Lung microvascular endothelial cell (primary cell): ENCODE measurements at regions not wholly inside any gene's neighbourhood (a gene's known extent, or its start where the extent isn't known, plus 50 kb on each side); places are given as distances from the start of the nearest gene placed in this dataset.

Experiments used
- DNase-seq, 2 donors: peaks; one replicate each; pipeline versions ENCODE4 v3.0.0 to v3.0.0-alpha.2; 2010; ENCODE audit warnings: low read depth in 2 of 2

DNA sequence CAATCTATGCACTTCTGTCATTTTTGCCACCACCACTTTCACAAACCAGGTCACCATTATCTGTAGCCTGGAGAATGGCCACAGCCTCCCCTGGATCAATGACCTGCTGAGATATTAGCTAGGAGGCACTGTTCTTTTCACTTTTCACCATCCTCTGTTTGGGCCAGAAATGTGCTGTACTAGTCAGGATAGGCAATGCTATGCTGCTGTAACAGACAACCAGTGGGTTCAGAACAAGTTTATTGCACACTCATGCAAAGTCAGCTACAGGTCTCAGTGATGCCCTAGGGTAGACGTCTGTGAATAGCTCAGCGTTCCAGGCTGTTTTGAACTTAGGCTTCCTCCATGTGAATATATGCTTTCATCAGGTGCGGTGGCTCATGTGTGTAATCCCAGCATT, 231.5 kb downstream of the SUDS3 start:
- no peak for DNase-seq

DNA sequence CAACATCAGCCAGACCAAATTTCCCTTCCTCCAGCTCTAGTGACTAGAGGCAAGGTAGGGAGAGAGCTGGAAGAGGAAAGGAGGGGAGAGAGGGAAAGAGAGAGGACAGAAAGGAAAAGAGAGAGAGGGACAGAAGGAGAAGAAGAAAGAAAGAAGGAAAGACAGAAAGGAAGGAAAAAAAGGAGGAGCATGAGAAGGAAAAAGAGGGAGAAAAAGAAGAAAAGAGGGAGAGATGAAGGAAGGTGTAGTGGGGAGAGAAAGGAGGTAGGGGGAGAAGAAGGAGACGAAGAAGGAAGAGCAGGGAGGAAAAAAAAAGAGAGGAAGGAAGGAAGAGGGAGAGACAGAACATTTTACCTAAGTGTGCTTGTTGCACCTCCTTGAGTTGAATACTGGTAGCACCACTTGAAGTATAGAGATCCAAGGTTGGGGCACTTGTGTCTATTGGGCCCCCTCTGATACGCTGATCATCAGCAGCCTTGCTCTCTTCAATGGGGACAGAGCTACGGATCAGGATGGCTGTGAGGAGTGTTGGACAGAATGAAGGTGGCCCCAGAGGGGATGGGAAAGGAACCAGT, 232.5 kb downstream of the SUDS3 start:
- DNase-seq: no peak

DNA sequence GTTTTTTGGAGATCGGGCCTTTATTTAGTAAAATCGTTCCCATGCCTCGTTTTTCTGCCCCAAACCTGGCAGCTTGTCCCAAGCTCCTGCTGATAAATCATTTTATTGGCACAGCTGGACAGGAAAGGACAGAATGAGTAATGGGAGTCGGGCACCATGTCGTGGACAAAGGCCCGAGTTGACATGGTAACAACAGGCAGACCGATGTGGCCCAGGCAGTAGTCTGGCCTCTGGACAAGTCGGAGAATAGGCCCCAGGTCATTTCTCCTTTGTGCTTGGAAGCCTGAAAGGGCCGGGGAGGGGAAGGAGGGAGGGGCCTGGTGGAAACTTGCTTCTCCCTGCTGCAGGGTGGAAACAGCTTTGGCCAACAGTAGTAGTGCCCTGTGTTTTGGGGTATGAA, 234.9 kb downstream of the SUDS3 start:
- peak; percentile 4 to 26 for DNase-seq

DNA sequence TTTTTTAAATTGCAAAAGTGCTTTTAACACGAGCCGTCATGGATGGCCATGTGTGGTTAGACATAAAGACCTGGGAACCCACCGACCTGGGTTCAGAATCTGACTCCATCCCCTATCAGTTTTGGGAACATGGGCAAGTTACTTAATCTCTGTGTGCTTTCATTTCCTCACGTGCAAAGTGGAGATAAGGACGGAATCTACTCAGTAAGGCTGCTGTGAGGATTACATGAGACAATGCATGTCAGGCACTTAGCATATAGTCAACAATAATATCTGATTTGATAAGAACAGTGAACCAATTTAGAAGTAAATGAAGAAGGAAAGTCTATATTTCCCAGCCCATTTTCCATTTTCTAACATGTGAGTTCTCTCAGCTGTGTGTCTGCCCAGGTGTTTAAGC, 235.4 kb downstream of the SUDS3 start:
- DNase-seq: no peak

DNA sequence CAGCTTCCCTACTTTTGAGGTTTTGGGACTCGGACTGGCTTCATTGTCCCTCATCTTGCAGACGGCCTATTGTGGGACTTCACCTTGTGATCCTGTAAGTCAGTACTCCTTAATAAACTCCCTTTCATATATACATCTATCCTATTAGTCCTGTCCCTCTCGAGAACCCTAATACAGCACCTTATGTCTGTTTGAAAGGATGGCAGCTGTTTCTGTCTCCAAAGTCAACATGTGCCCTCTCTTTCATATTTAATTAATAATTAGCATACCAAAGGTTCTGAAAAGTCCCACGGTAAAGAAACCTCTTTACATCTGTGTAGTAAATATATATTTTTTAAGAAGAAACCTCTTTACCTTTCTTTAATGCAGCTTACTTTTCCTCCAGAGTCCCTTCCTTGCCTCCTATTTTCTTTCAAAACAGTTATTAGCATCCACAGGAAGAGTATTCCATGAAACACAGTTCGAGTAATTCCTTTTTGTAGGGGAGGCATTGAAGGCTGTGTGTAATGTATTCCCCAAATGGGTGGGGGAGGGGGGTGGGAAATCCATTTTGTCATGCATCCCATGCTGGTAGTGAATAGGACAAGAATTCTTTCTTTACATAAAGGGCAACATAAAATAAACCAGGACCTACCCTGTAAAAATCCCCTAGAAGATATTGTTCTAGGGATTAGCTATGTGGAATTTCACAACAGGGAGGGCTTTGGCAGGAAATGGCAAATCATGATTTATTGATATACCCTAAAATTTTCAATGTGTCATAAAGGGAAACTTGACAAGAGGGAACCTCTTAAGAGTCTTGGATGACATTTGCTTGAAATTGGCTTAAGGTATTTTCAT, 241.5 kb downstream of the SUDS3 start:
- DNase-seq: no peak

DNA sequence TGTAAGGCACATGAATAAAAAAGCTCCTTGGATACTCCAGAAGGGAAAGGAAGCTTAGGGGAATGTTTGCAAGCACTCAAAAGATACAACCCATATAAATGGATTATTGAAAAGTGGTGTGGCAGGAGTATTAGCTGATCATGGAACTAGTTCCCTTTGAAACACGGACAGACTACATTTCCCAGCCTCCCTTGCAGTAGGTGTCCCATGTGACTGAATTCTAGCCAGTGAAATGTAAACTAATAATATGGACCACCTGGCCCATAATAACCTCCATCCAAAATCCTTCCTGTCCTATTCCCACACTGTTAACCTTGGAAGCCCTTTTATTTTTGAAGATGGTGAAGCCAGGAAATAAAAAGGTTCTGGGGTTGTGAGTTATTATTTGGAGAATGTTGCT, 242.3 kb downstream of the SUDS3 start:
- DNase-seq: no peak

DNA sequence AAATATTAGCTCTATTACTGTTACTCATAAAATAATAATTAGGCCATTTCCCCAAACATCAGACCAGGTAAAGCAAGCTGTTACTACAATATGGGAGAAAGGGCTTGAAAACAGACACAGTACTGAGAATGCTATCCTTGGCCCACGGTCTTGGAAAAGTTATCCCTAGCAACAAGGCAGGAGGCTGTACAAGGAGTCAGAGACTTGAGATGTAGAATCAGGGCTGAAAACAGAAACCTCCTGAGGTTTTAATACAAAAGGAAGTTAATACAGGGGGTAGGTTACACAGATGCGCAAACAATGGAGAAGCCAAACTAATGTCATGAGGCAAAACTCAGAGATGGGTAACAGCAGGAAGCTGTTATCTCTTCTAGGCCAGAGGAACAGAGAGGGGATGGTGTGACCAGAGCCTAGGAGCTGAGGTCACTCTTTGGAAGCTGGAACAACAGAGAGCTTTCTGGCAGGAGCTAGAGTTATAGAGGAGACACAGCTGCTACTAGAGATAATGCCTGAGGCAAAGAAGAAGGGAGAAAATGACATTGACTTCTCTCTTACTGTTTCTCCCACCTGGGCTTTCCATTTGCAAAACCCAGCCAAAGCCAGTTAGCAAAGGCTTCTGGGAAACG, 248.8 kb downstream of the SUDS3 start:
- no peak for DNase-seq

DNA sequence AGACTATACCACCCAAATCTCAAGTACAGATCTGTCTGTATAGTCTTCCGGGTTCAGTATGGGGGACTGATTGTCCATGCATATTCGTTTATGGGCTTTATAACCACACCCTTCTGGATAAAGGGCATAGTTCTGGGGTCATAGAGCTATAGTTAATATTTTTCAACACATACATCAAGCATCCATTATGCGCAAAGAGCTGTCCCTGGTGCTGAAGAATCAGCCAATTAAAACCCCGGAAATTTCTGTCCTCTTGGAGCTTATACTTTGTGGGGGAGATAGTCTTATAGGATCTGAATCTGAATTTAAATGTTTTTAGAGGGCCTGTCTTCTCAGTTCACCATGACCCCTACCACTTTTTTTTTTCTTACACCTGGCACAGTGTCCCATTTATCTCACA, 256.7 kb downstream of the SUDS3 start:
- DNase-seq: no peak

DNA sequence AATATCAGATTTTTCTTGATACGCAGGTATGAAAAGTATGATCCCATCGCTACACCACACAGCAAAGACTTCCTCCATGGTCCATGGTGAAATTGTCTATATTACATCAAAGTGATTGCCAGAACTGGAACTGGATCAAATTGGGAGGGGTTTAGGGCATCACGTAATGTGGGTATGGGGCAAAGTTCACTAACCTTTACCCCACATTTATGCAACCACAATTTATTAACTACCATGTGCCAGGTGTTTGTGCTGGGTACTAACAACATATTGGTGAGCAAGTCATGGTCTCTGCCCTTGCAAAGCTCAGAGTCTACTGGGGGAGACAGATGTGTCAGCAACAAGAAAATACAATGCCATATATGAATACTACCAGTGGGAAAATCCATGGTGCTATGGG, 258.9 kb downstream of the SUDS3 start:
- no peak for DNase-seq

DNA sequence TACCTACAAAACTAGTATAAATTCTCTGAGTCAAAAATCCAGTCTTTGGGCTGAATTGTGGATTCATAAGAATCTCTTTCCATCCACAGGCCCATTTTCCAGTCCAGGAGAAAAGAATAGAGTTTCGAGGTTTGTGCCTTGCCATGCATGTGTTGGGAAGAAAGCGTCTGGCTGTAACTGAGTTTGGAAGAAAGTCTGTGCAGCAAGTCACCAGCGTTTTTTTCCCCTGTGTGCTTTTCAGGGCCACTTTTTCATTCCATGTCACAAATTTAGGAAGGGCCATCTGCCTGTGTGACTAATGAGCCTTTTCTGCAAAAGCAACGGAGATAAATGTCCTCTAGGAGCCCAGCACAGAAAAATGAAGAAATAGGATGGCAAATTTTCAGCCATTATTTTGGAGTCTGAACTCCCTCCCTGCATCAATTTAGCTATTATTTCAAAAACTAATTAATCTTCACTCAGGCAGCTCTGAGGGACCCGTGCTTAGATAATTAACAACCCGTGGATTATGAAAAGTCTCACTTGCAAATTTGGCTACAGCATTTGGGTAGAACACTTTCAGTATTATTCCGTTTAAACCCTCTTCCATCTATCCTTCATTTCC, 261.5 kb downstream of the SUDS3 start:
- no peak for DNase-seq

DNA sequence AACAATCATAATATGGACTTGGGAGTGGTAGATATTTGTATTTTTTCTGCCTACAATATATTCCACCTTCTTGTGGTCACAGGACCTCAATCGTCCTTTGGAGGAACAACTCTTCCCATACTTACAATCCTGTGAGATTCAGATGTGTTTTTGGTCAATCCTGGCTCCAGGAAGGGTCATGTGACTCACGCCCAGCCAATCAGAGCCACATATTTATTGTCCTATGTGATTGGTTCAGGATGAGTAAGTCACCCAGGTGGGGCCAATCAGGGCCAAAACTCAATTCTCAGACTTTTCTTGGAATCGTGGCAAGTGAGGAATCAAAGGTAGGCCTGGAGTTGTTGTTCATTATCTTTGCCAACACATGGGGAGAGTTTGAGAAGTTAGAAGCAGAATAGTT, 264.9 kb downstream of the SUDS3 start:
- DNase-seq: no peak

DNA sequence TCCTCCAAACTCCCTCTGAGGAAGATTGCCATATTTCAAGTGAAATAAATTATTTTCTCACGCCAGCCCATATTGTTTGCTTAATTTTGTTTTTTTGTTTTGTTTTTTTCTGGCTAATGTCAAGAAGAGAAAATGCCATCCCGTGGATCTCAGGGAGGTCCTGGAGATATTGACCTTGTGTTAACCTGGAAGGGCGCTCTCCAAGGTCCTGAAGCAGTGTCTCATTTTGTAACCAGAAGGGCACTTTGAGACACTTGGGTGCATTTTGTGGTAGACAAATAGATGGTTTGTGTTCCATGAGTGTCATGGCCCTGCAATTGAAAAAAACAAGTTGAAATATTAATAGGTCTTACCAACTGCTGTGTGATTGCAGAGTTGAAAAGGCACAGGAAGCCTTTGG, 268.9 kb downstream of the SUDS3 start:
- no peak for DNase-seq

DNA sequence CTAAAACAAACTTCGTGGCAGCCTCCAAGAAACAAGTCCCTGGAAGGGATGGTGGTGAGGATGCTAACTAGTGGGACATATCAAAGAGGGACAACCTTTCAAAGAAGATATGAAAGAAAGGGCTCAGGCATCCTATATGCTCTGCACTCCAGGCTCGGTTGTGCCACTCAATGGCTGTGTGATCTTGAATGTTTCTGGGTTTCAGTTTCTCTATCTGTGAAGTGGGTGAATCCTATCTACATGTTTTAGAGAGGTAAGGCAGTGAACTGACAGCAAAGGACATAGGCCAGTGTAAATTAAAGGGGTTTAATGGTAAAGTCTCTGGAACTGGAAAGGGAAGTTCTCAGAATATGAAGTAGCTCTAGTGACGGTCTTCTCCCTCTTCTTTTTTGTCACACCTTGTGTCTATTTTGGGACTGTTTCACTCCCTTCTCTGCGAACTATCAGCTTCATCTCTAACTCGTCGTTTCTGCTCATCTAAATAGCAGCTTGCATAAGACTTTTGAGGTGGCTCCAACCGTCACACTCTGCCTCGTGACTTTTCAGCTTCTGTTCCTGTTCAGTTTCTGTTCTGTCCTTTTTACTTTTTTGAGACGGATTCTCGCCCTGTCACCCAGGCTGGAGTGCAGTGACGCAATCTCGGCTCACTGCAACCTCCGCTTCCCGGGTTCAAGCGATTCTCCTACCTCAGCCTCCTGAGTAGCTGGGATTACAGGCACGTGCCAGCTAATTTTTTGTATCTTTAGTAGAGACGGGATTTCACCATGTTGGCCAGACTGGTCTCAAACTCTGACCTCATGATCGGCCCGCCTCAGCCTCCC, 273.6 kb downstream of the SUDS3 start:
- no peak for DNase-seq

DNA sequence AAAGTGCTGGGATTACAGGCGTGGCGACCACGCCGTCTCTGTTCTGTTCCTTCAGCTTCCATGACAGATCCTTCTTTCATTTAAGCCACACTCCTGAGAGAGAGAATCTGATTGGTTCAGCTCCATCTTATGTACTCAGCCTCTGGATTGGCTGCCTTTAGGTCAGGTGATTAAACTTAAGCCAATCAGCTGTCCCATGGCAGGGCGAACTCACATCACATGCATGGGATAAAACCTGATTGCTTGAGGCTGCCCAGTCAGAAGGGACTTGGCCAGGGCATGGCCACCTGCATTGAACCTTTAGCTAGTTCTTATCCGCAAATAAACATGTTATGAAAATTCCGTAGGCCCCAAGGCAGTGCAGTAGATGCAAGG, 274.2 kb downstream of the SUDS3 start:
- no peak for DNase-seq

DNA sequence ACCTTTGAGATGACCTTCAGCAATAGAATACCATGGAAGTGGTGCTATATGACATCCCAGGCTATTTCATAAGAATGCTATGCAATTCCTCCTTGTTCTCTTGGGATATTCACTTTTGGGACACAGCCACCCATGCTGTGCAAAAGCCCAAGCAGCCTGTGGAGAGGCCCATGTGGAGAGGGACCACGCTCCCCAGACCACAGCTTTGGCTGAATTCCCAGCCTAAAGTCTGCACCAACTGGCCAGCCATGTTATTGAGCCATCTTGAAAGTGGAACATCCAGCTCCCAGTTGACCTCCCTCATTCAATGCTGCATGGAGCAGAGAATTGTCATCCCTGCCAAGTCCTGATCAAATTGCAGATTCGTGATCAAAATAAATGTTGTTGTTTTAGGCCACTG, 275.1 kb downstream of the SUDS3 start:
- DNase-seq: no peak

DNA sequence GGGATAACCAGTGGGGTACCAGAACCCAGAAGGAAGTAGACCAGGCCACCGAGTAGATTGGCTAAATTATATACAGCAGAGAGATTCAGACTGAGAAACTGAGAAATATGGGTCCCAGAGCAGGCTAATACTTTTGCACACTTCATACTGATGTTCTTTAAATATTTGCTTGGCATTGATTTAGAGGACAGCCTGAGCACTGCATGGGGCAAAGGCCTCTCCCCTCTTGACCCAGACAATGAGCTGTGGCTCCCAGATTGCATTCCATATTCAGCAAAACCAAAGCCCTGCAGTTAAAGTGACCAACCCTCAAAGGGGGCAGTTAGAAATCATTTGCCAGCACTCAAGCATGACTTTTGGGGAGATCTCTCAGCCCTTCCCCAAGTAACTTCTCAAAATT, 279.2 kb downstream of the SUDS3 start:
- no peak for DNase-seq

DNA sequence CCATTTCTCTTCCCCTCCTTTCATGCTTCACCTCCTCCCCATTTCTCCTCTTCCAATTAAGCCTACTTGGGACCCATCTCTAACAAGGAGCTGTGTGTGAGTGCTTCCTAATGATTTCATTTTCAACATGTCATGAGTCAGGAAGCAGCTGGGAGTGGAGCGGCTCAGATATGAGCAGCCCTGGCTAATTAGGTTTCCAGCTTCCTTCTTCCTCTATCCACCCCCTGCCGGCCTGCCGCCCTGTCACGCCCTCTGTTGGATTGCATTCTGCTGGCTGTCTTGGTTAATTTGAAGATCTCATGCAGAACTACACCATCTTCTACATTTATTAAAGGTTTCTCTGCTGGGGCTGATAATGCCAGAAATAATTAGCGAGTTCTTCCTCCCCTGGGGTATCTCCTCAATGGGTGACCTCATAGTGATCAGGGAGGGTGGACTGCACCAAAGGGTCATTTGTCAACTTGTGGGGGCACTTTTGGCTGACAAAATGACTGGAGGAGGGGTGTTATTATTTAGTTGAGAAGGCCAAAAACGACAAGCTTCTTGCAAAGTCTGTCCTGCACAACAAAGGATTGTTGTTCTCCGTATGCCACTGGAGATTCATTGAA, 300.9 kb upstream of the SRRM4 start:
- no peak for DNase-seq

DNA sequence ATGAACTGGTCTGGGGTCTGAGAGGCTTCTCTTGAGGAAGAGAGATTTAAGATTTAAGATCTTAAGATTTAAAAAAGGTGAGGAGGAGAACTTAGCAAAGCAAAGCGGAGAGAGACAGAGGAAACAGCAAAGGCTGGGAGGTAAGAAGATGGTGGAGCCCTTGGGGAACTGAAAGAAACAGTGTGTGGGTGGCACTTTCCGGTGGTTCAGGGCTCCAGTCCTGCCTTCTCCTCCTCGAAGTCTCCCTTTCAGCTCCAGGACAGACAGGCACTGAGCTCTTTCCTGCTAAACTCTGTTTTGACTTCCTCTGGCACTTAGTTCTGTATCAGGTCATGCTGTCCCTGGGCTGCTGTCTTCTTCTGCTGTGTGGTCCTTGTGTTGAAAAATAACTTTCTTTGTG, 298.7 kb upstream of the SRRM4 start:
- no peak for DNase-seq

DNA sequence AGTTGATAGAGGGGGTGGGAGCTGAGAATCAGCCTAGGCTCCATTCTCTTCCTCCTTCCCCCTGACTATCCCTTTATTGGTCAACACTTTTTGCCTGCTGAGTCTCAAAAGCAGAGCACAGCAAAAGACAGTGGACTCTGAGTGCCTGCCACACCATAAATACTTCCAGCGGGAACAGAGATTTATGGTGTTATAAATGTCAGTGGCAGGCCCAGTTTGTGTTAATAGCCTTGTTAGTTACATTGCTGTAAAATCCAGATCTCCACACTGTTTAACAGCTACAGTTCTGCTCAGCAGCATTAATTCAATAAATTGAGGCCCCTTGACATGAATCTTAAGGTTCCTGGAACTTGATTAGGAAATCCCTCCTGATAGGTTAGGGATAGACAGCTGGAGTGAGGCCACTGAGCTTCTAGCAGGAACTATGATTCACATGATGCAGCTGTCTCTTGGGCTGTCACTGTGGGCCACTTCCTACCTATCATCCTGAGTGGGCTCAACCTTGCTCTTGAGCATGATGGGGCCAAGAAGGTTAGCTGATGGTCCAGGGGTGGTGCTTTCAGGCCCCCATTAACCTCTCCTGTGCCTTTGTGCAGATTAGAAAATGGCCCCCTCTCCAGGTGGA, 295.2 kb upstream of the SRRM4 start:
- DNase-seq: no peak

DNA sequence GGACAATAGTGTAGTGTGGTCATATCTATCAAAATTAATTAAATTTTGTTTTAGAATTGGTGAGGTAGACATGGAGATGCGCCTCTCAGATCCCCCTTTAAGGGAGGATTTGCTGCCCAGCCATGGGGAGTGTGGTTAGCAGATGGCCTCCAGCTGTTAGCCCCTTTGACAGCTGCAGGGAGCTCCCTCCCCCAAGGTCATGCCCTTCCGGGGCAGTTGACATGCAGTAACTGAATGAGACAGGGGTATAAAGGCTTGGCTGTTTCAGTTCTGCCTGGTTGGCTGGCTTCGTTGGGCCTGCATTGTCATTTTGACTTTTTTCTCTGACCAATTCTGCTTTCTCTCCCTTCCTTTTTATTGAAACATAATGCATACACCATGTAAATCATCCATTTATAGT, 291.5 kb upstream of the SRRM4 start:
- DNase-seq: no peak

DNA sequence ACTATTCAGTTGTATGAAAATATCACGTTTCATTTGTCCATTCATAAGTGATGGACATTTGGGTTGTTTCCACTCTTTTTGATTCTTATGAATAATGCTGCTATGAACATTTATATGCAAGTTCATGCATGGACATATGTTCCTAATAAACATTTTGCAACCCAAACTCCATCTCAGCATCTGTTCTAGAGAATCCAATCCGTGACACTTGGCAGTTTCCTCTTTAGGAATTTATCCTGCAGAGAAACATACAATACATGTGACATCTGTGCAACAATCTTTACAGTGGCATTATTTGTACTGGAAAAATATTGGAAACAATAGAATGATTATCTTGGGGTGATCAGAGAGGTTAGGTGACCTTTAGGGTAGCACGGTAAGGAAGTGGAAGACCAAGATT, 290.8 kb upstream of the SRRM4 start:
- DNase-seq: no peak
